ENCODE measurements at regions not wholly inside any gene's neighbourhood (a gene's known extent, or its start where the extent isn't known, plus 50 kb on each side); places are given as distances from the start of the nearest gene placed in this dataset.

- H3K4me1 Mint-ChIP-seq (ENCODE audit: unreplicated experiment) = no peaks in the 10 kb centered on the region
Observed at GRCh38 chr9:86876621-86877196, 70.6 kb downstream of the GAS1 start.

GRCh38 chr9:86868616-86869015 lies 78.7 kb downstream of the GAS1 start:
- Mint-ChIP-seq H3K27ac (ENCODE audit: unreplicated experiment) (no peak overlapping the region), H3K9me3 (ENCODE audit: unreplicated experiment) (no peaks in the 10 kb centered on the region), H3K4me1 (ENCODE audit: unreplicated experiment) (no peaks in the 10 kb centered on the region), H3K27me3 (ENCODE audit: unreplicated experiment) (no peaks in the 10 kb centered on the region), H3K36me3 (ENCODE audit: unreplicated experiment) (no peaks in the 10 kb centered on the region), H3K4me3 (ENCODE audit: unreplicated experiment) (no peak overlapping the region)
- TF ChIP-seq CTCF (IDR thresholded peaks at IDR 0.05) = no peak
- DNase-seq (ENCODE audit: extremely low spot score, unreplicated experiment) = no peak

More at GRCh38 chr9:86876621-86877196, 70.6 kb downstream of the GAS1 start:
- no peak for TF ChIP-seq CTCF (IDR thresholded peaks at IDR 0.05)
- Mint-ChIP-seq H3K27ac (ENCODE audit: unreplicated experiment) (no peak overlapping the region), H3K36me3 (ENCODE audit: unreplicated experiment) (no peaks in the 10 kb centered on the region), H3K27me3 (ENCODE audit: unreplicated experiment) (no peaks in the 10 kb centered on the region), H3K4me3 (ENCODE audit: unreplicated experiment) (no peak overlapping the region), H3K9me3 (ENCODE audit: unreplicated experiment) (no peaks in the 10 kb centered on the region)
- no peak for DNase-seq (ENCODE audit: extremely low spot score, unreplicated experiment)

- Mint-ChIP-seq H3K4me1 (ENCODE audit: unreplicated experiment) (no peaks in the 10 kb centered on the region), H3K27me3 (ENCODE audit: unreplicated experiment) (no peaks in the 10 kb centered on the region), H3K4me3 (ENCODE audit: unreplicated experiment) (no peak overlapping the region), H3K27ac (ENCODE audit: unreplicated experiment) (no peak overlapping the region), H3K9me3 (ENCODE audit: unreplicated experiment) (no peaks in the 10 kb centered on the region), H3K36me3 (ENCODE audit: unreplicated experiment) (no peaks in the 10 kb centered on the region)
- no peak for TF ChIP-seq CTCF (IDR thresholded peaks at IDR 0.05)
- no peak for DNase-seq (ENCODE audit: extremely low spot score, unreplicated experiment)
Observed at GRCh38 chr9:86867804-86868313, 79.4 kb downstream of the GAS1 start.

GRCh38 chr9:86865952-86866351 lies 81.4 kb downstream of the GAS1 start:
- no peak overlapping the region for H3K27ac Mint-ChIP-seq (ENCODE audit: unreplicated experiment)
- no peaks in the 10 kb centered on the region for H3K4me1 Mint-ChIP-seq (ENCODE audit: unreplicated experiment)
- H3K27me3 Mint-ChIP-seq (ENCODE audit: unreplicated experiment) = no peaks in the 10 kb centered on the region
- H3K36me3 Mint-ChIP-seq (ENCODE audit: unreplicated experiment) = no peaks in the 10 kb centered on the region
- H3K4me3 Mint-ChIP-seq (ENCODE audit: unreplicated experiment) = no peak overlapping the region
- H3K9me3 Mint-ChIP-seq (ENCODE audit: unreplicated experiment) = no peaks in the 10 kb centered on the region
- DNase-seq (ENCODE audit: extremely low spot score, unreplicated experiment) = no peak
- TF ChIP-seq CTCF (IDR thresholded peaks at IDR 0.05) = no peak

- no peak for DNase-seq (ENCODE audit: extremely low spot score, unreplicated experiment)
Observed at GRCh38 chr9:86860006-86860405, 87.3 kb downstream of the GAS1 start.

More at GRCh38 chr9:86860006-86860405, 87.3 kb downstream of the GAS1 start:
- Mint-ChIP-seq H3K27ac (ENCODE audit: unreplicated experiment) (no peak overlapping the region), H3K4me3 (ENCODE audit: unreplicated experiment) (no peak overlapping the region), H3K9me3 (ENCODE audit: unreplicated experiment) (no peaks in the 10 kb centered on the region), H3K27me3 (ENCODE audit: unreplicated experiment) (no peaks in the 10 kb centered on the region), H3K36me3 (ENCODE audit: unreplicated experiment) (no peaks in the 10 kb centered on the region), H3K4me1 (ENCODE audit: unreplicated experiment) (peaks cover 21% of the 10 kb centered on the region)
- TF ChIP-seq CTCF (IDR thresholded peaks at IDR 0.05) = no peak

Measured in osteocyte (in vitro differentiated cells).